ENCODE measurements at regions not wholly inside any gene's neighbourhood (a gene's known extent, or its start where the extent isn't known, plus 50 kb on each side); places are given as distances from the start of the nearest gene placed in this dataset.

GRCh38 chr13:65999411-65999810 is 1230.7 kb downstream of the PCDH9 start:
- no peak for TF ChIP-seq CTCF (IDR thresholded peaks at IDR 0.05; ENCODE audit: low read depth, low read length)
- H3K27me3 ChIP-seq: no peaks in the 10 kb centered on the region
- H3K36me3 ChIP-seq: no peaks in the 10 kb centered on the region
- DNase-seq (ENCODE audit: low read depth in 1 of 2, low spot score in 1 of 2): no peak
- H3K9me3 ChIP-seq (ENCODE audit: low read depth): no peaks in the 10 kb centered on the region
- H3K4me3 ChIP-seq: no peak overlapping the region
- H3K27ac ChIP-seq: no peak overlapping the region
- no peaks in the 10 kb centered on the region for H3K4me1 ChIP-seq (ENCODE audit: low read depth)

DNA sequence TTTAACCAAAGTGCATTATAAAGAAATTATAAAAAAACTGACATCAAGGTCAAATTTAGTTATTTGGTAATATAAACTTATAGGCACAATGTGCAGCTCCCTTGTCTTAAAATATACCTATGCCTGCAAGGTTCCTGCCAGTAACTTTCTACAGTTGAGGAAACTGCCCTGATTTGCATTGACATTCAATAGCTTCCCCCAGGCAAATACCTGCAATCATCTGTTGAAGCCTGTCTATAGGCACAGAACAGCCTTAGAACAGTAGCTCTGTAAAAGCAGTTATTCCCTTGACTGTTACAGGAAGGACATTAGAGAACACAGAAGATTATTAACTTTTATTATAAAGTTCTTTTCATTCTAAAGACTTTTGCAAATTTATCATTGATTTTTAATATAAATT is 1239.5 kb downstream of the PCDH9 start:
- DNase-seq (ENCODE audit: low read depth in 1 of 2, low spot score in 1 of 2): no peak
- H3K4me1 ChIP-seq (ENCODE audit: low read depth): no peaks in the 10 kb centered on the region

DNA sequence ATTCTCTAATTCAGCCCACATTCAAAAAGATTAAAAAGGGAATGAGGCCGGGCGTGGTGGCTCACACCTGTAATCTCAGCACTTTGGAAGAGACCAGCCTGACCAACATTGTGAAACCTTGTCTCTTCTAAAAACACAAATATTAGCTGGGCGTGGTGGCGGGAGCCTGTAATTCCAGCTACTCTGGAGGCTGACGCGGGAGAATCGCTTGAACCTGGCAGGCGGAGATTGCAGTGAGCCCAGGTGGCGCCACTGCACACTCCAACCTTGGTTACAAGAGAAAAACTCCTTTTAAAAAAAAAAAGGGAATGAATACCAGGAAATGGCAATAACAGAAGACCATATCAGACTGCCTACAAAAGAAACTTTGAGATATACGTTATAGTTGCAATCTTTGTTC is 1244.5 kb downstream of the PCDH9 start:
- TF ChIP-seq CTCF (IDR thresholded peaks at IDR 0.05; ENCODE audit: low read depth, low read length): no peak
- Histone ChIP-seq H3K9me3 (ENCODE audit: low read depth) (no peaks in the 10 kb centered on the region), H3K27ac (no peak overlapping the region), H3K36me3 (no peaks in the 10 kb centered on the region), H3K4me1 (ENCODE audit: low read depth) (no peaks in the 10 kb centered on the region), H3K4me3 (no peak overlapping the region), H3K27me3 (no peaks in the 10 kb centered on the region)
- DNase-seq (ENCODE audit: low read depth in 1 of 2, low spot score in 1 of 2): no peak

More for the DNA sequence above, 1239.5 kb downstream of the PCDH9 start:
- no peak for TF ChIP-seq CTCF (IDR thresholded peaks at IDR 0.05; ENCODE audit: low read depth, low read length)
- H3K9me3 ChIP-seq (ENCODE audit: low read depth): no peaks in the 10 kb centered on the region
- H3K36me3 ChIP-seq: no peaks in the 10 kb centered on the region
- H3K4me3 ChIP-seq: no peak overlapping the region
- no peaks in the 10 kb centered on the region for H3K27me3 ChIP-seq
- no peak overlapping the region for H3K27ac ChIP-seq

DNA sequence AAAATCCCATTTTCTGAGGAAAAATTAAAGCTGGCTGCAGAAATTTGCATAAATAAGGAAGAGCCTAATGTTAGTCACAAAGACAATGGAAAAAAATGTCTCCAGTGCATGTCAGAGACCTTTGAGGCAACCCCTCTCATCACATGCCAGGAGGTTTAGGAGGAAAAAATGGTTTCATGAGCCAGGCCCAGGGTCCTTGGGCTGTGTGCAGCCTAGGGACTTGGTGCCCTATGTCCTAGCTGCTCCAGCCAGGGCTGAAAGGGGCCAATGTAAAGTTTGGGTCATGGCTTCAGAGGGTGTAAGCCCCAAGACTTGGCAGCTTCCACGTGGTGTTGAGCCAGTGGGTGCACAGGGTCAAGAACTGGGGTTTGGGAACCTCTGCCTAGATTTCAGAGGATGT is 1252.6 kb downstream of the PCDH9 start:
- DNase-seq (ENCODE audit: low read depth in 1 of 2, low spot score in 1 of 2): no peak
- Histone ChIP-seq H3K9me3 (ENCODE audit: low read depth) (no peaks in the 10 kb centered on the region), H3K4me1 (ENCODE audit: low read depth) (no peaks in the 10 kb centered on the region), H3K27ac (no peak overlapping the region), H3K27me3 (no peaks in the 10 kb centered on the region), H3K36me3 (no peaks in the 10 kb centered on the region), H3K4me3 (no peak overlapping the region)
- no peak for TF ChIP-seq CTCF (IDR thresholded peaks at IDR 0.05; ENCODE audit: low read depth, low read length)

DNA sequence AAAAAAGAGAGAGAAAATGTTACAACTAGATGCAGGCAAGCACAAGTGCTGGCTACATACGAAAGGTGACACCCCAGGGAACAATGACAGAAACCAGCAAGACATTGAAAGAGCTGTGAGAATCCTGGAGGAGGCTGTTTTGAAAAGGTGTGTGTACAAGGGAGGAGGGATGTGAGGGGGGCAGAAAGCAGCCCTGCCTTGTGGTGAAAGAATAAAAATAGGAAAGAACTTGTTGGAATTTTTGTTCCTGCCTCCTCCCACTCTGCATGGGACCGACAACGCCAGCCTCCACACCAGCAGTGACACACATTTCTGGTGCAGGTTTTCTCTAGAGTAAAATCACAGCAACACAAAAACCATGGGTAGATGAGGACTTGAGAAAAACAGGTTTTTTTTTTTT is 1258.6 kb downstream of the PCDH9 start:
- Histone ChIP-seq H3K27me3 (no peaks in the 10 kb centered on the region), H3K27ac (no peak overlapping the region), H3K36me3 (no peaks in the 10 kb centered on the region), H3K4me3 (no peak overlapping the region), H3K9me3 (ENCODE audit: low read depth) (no peaks in the 10 kb centered on the region), H3K4me1 (ENCODE audit: low read depth) (no peaks in the 10 kb centered on the region)
- DNase-seq (ENCODE audit: low read depth in 1 of 2, low spot score in 1 of 2): peak in 1 of 2 donors; percentile 7
- no peak for TF ChIP-seq CTCF (IDR thresholded peaks at IDR 0.05; ENCODE audit: low read depth, low read length)

- peak; percentile 46 for TF ChIP-seq CTCF (IDR thresholded peaks at IDR 0.05; ENCODE audit: low read depth, low read length)
- DNase-seq (ENCODE audit: low read depth in 1 of 2, low spot score in 1 of 2): peak; percentile 5 to 59
- H3K9me3 ChIP-seq (ENCODE audit: low read depth): no peaks in the 10 kb centered on the region
- H3K36me3 ChIP-seq: no peaks in the 10 kb centered on the region
- no peak overlapping the region for H3K4me3 ChIP-seq
- H3K27ac ChIP-seq: no peak overlapping the region
- no peaks in the 10 kb centered on the region for H3K4me1 ChIP-seq (ENCODE audit: low read depth)
- no peaks in the 10 kb centered on the region for H3K27me3 ChIP-seq
Observed at GRCh38 chr13:65966991-65967451, 1263.1 kb downstream of the PCDH9 start.
